HCT116 (cell line): ENCODE measurements at regions not wholly inside any gene's neighbourhood (a gene's known extent, or its start where the extent isn't known, plus 50 kb on each side); places are given as distances from the start of the nearest gene placed in this dataset.

Experiments
- ATAC-seq: fragments of 200-7000 bp; cut with Tn5 transposase; 2 replicates; pipeline ENCODE4 v1.9.1; 2020; ENCODE audit warnings: mild to moderate bottlenecking, moderate library complexity
- BruUV-seq: library from RNA; stranded (reverse); fragments of 400-500 nt; replicated peaks from 2 replicates; lab custom pipeline; 2021; lab: Mats Ljungman, UMichigan
- CTCF ChIA-PET: fragments of 300-600 bp; sonication (Branson Sonifier 250); formaldehyde crosslinking; loops from one replicate; lab custom pipeline; 2021; ENCODE audit warnings: antibody characterized with exemption; lab: Charles Lee
- POLR2A ChIA-PET: fragments of 300-600, 350-600 bp; sonication (Branson Sonifier 250); formaldehyde crosslinking; loops from one replicate; lab custom pipeline; 2021; ENCODE audit warnings: antibody characterized with exemption; lab: Charles Lee
- RAD21 ChIA-PET, 2 experiments: fragments of 300-600 bp; sonication (Branson Sonifier 250); formaldehyde crosslinking; loops; one replicate each; lab custom pipeline; 2023; ENCODE audit warnings: low total read pairs in 2 of 2; ENCODE audit not compliant: uncharacterized antibody in 2 of 2, unreplicated experiment in 2 of 2, low non-redundant PET in 1 of 2; lab: Charles Lee
- DNase-seq: peaks from one replicate; pipeline ENCODE4 v3.0.0-alpha.2; 2010; ENCODE audit warnings: low read depth, low spot score
- H2AFZ ChIP-seq: fragments of 200-600 bp; shearing (Covaris generic), sonication (generic); 2 replicates; pipeline ENCODE4 v1.6.1; 2017; ENCODE audit warnings: low read depth, mixed run types, mixed read lengths, antibody characterized with exemption, low read length; ENCODE audit not compliant: poor library complexity, severe bottlenecking
- H3K27ac ChIP-seq: 2 replicates; pipeline ENCODE4 v1.5.1; 2012; ENCODE audit warnings: low read depth, low read length
- H3K27me3 ChIP-seq: fragments of 200-600 bp; sonication (generic); 2 replicates; pipeline ENCODE4 v1.6.1; 2016; ENCODE audit warnings: mixed run types, low read length, mixed read lengths; ENCODE audit not compliant: insufficient read depth
- H3K36me3 ChIP-seq, 2 experiments: fragments of 200-500 bp in 1 of 2; fragments of 200-600 bp in 1 of 2; sonication (Bioruptor generic) in 1 of 2; sonication (generic) in 1 of 2; 2 replicates each; pipeline versions ENCODE4 v1.5.1 to v1.6.1; 2014 to 2016; ENCODE audit warnings: low read length in 2 of 2, inconsistent platforms in 1 of 2, mixed read lengths in 1 of 2, mixed run types in 1 of 2; ENCODE audit not compliant: insufficient read depth in 2 of 2, control insufficient read depth in 1 of 2
- H3K4me1 ChIP-seq, 2 experiments: fragments of 200-600 bp in 1 of 2; sonication (generic) in 1 of 2; 2 replicates each; pipeline versions ENCODE4 v1.5.1 to v1.6.1; 2012 to 2017; ENCODE audit warnings: low read length in 2 of 2, inconsistent platforms in 1 of 2, mild to moderate bottlenecking in 1 of 2, mixed read lengths in 1 of 2, mixed run types in 1 of 2, moderate library complexity in 1 of 2; ENCODE audit not compliant: insufficient read depth in 2 of 2, control insufficient read depth in 1 of 2
- H3K4me2 ChIP-seq: fragments of 200-600 bp; sonication (generic); 2 replicates; pipeline ENCODE4 v1.6.1; 2017; ENCODE audit warnings: mixed run types, low read length, mixed read lengths
- H3K4me3 ChIP-seq, 2 experiments: fragments of 200-600 bp in 1 of 2; sonication (generic) in 1 of 2; replicated peaks in 1 of 2; 2 replicates each; pipeline ENCODE4 v1.5.1; 2011 to 2016; ENCODE audit warnings: low read length in 2 of 2, control low read depth in 1 of 2, low read depth in 1 of 2, mild to moderate bottlenecking in 1 of 2, mixed read lengths in 1 of 2, mixed run types in 1 of 2
- H3K79me2 ChIP-seq: fragments of 200-600 bp; sonication (generic); 2 replicates; pipeline ENCODE4 v1.6.1; 2017; ENCODE audit warnings: mild to moderate bottlenecking, mixed run types, low read length, moderate library complexity, mixed read lengths; ENCODE audit not compliant: insufficient read depth
- H3K9ac ChIP-seq: fragments of 200-600 bp; sonication (generic); 2 replicates; pipeline ENCODE4 v1.6.1; 2016; ENCODE audit warnings: low read length, mixed read lengths
- H3K9me2 ChIP-seq: fragments of 200-600 bp; sonication (generic), shearing (Covaris generic); 2 replicates; pipeline ENCODE4 v1.6.1; 2017; ENCODE audit warnings: mixed run types, mild to moderate bottlenecking, moderate library complexity; ENCODE audit not compliant: insufficient read depth
- H3K9me3 ChIP-seq, 2 experiments: fragments of 200-500 bp in 1 of 2; fragments of 200-600 bp in 1 of 2; sonication (Bioruptor generic) in 1 of 2; sonication (generic) in 1 of 2; 2 replicates each; pipeline ENCODE4 v1.6.1; 2014 to 2017; ENCODE audit warnings: low read length in 2 of 2, mixed read lengths in 2 of 2, inconsistent platforms in 1 of 2, low read depth in 1 of 2, mild to moderate bottlenecking in 1 of 2, mixed run types in 1 of 2, moderate library complexity in 1 of 2; ENCODE audit not compliant: control insufficient read depth in 1 of 2, insufficient read depth in 1 of 2
- H4K20me1 ChIP-seq: fragments of 200-600 bp; sonication (generic), shearing (Covaris generic); 2 replicates; pipeline ENCODE4 v1.6.1; 2017; ENCODE audit warnings: mixed run types, mild to moderate bottlenecking, moderate library complexity; ENCODE audit not compliant: insufficient read depth
- CEBPB ChIP-seq: IDR thresholded peaks from 2 replicates; pipeline ENCODE4 v1.6.1; 2012; ENCODE audit warnings: low read depth
- CTCF ChIP-seq, 3 experiments: fragments of 200-600 bp in 1 of 3; sonication (generic) in 1 of 3; IDR thresholded peaks in 2 of 3; conservative IDR thresholded peaks in 1 of 3; 2 replicates each; pipeline ENCODE4 v1.5.1; 2012 to 2017; ENCODE audit warnings: low read depth in 2 of 3, low read length in 2 of 3, antibody characterized with exemption in 1 of 3, borderline replicate concordance in 1 of 3, control low read depth in 1 of 3, mild to moderate bottlenecking in 1 of 3, mixed read lengths in 1 of 3, mixed run types in 1 of 3, moderate library complexity in 1 of 3; ENCODE audit not compliant: insufficient read depth in 1 of 3
- EGR1 ChIP-seq: IDR thresholded peaks from 2 replicates; pipeline ENCODE4 v1.6.1; 2012; ENCODE audit warnings: low read depth
- ELF1 ChIP-seq: IDR thresholded peaks from 2 replicates; pipeline ENCODE4 v1.6.1; 2012; ENCODE audit warnings: low read depth, borderline replicate concordance
- POLR2A ChIP-seq: IDR thresholded peaks from 2 replicates; pipeline ENCODE4 v1.7.0; 2011; ENCODE audit warnings: borderline replicate concordance; ENCODE audit not compliant: insufficient read depth, insufficient read length; ENCODE audit errors: extremely low read depth
- RAD21 ChIP-seq: IDR thresholded peaks from 2 replicates; pipeline ENCODE4 v1.6.1; 2012; ENCODE audit warnings: low read depth, mild to moderate bottlenecking
- SP1 ChIP-seq: IDR thresholded peaks from 2 replicates; pipeline ENCODE4 v1.6.1; 2012; ENCODE audit warnings: low read depth
- SRF ChIP-seq: IDR thresholded peaks from 2 replicates; pipeline ENCODE4 v1.6.1; 2012; ENCODE audit warnings: low read depth
- YY1 ChIP-seq: IDR thresholded peaks from 2 replicates; pipeline ENCODE4 v1.6.1; 2011; ENCODE audit warnings: low read length, low read depth, moderate library complexity, mild to moderate bottlenecking; ENCODE audit not compliant: insufficient replicate concordance; ENCODE audit errors: extremely low read depth
- ZBTB33 ChIP-seq: IDR thresholded peaks from 2 replicates; pipeline ENCODE4 v1.6.1; 2011; ENCODE audit warnings: mild to moderate bottlenecking, low read length, moderate library complexity; ENCODE audit not compliant: insufficient replicate concordance; ENCODE audit errors: extremely low read depth
- ZFX ChIP-seq: fragments of 450-650 bp; IDR thresholded peaks from 2 replicates; pipeline ENCODE4 v1.6.1; 2017
- ZNF274 ChIP-seq: fragments of 200-500 bp; sonication (Bioruptor generic); IDR thresholded peaks from 2 replicates; pipeline ENCODE4 v1.6.1; 2014; ENCODE audit warnings: mild to moderate bottlenecking, low read depth, low read length, inconsistent platforms
- intact Hi-C: fragments of 100-400 bp; cut with micrococcal nuclease; formaldehyde crosslinking; loops from 2 replicates; pipeline ENCODE4 v1.10.0; 2022

GRCh38 chr5:92801911-92802310 lies 779.1 kb downstream of the NR2F1-AS1 start:
- ChIA-PET RAD21 (no interaction called here), POLR2A (no interaction called here), CTCF (interaction anchor here (0.5 kb wide), 1 partner anchor 1380 kb away, joined by 5 read pairs; no protein-coding TSS in a partner anchor)
- Histone ChIP-seq H3K9me3 (no peaks in the 10 kb centered on the region), H3K27ac (no peak overlapping the region), H3K9ac (no peak overlapping the region), H3K79me2 (no peaks in the 10 kb centered on the region), H3K4me2 (no peak overlapping the region), H4K20me1 (no peaks in the 10 kb centered on the region), H3K9me2 (no peaks in the 10 kb centered on the region), H2AFZ (peak overlapping the region; percentile 6), H3K27me3 (no peaks in the 10 kb centered on the region), H3K4me1 (peaks cover 0 to 6% of the 10 kb centered on the region in 2 experiments; a peak in 1 of 4 replicates), H3K36me3 (no peaks in the 10 kb centered on the region), H3K4me3 (no peak overlapping the region)
- DNase-seq (no peak), ATAC-seq (no peak)
- no TSS peak for BruUV-seq
- TF ChIP-seq RAD21: no peak
- TF ChIP-seq ZFX: no peak
- no peak for TF ChIP-seq CEBPB
- intact Hi-C loops: no loop called here

GRCh38 chr5:92800365-92800764 lies 780.7 kb downstream of the NR2F1-AS1 start:
- ChIA-PET CTCF (no interaction called here), POLR2A (no interaction called here), RAD21 (no interaction called here)
- H3K79me2 ChIP-seq: no peaks in the 10 kb centered on the region
- TF ChIP-seq YY1: no peak
- TF ChIP-seq ZBTB33: no peak
- no peak for TF ChIP-seq CTCF (IDR thresholded peaks at IDR 0.05 in 2 of 3, conservative IDR thresholded peaks at IDR 0.05 in 1 of 3; ENCODE audit: borderline replicate concordance in 1 of 3, insufficient read depth in 1 of 3, low read depth in 2 of 3, low read length in 2 of 3)
- TF ChIP-seq EGR1: no peak
- TF ChIP-seq ZFX: no peak
- TF ChIP-seq RAD21: no peak
- TF ChIP-seq POLR2A: no peak
- TF ChIP-seq ZNF274: no peak
- TF ChIP-seq SRF: no peak
- no peak for TF ChIP-seq SP1
- TF ChIP-seq ELF1: no peak
- no TSS peak for BruUV-seq
- DNase-seq (no peak), ATAC-seq (no peak)
- no peaks in the 10 kb centered on the region for H3K9me2 ChIP-seq
- no peaks in the 10 kb centered on the region for H3K9me3 ChIP-seq
- no peak overlapping the region for H3K9ac ChIP-seq
- no peak overlapping the region for H2AFZ ChIP-seq
- H3K27ac ChIP-seq: no peak overlapping the region
- no peak overlapping the region for H3K4me3 ChIP-seq
- H4K20me1 ChIP-seq: no peaks in the 10 kb centered on the region
- peaks cover 0 to 6% of the 10 kb centered on the region in 2 experiments; a peak in 1 of 4 replicates for H3K4me1 ChIP-seq
- no peak overlapping the region for H3K4me2 ChIP-seq
- H3K36me3 ChIP-seq: no peaks in the 10 kb centered on the region
- H3K27me3 ChIP-seq: no peaks in the 10 kb centered on the region
- intact Hi-C loops: no loop called here
